Neuronal stem cell (in vitro differentiated cells): ENCODE measurements at regions not wholly inside any gene's neighbourhood (a gene's known extent, or its start where the extent isn't known, plus 50 kb on each side); places are given as distances from the start of the nearest gene placed in this dataset.

Source experiments
- DNase-seq: peaks from one replicate; pipeline ENCODE4 v3.0.0-alpha.2; 2013; ENCODE audit warnings: low spot score
- H2AFZ ChIP-seq: one replicate; pipeline ENCODE4 v1.6.1; 2013; ENCODE audit warnings: mild to moderate bottlenecking, low read length, inconsistent platforms
- H2AK5ac ChIP-seq: 2 replicates; pipeline ENCODE4 v1.6.1; 2013; ENCODE audit warnings: low read depth, mild to moderate bottlenecking, inconsistent platforms, low read length, moderate library complexity, mixed read lengths
- H2BK120ac ChIP-seq: 2 replicates; pipeline ENCODE4 v1.6.1; 2013; ENCODE audit warnings: low read depth, mild to moderate bottlenecking, inconsistent platforms, low read length, moderate library complexity, mixed read lengths
- H2BK12ac ChIP-seq: one replicate; pipeline ENCODE4 v1.6.1; 2013; ENCODE audit warnings: low read length, inconsistent platforms
- H2BK15ac ChIP-seq: 2 replicates; pipeline ENCODE4 v1.6.1; 2013; ENCODE audit warnings: mild to moderate bottlenecking, low read length, inconsistent platforms, mixed read lengths
- H2BK5ac ChIP-seq: one replicate; pipeline ENCODE4 v1.6.1; 2013; ENCODE audit warnings: inconsistent platforms, mild to moderate bottlenecking, low read length, moderate library complexity
- H3K14ac ChIP-seq: one replicate; pipeline ENCODE4 v1.6.1; 2013; ENCODE audit warnings: low read length, inconsistent platforms
- H3K18ac ChIP-seq: 2 replicates; pipeline ENCODE4 v1.6.1; 2013; ENCODE audit warnings: low read length, inconsistent platforms
- H3K23ac ChIP-seq: 2 replicates; pipeline ENCODE4 v1.6.1; 2013; ENCODE audit warnings: low read depth, mild to moderate bottlenecking, mixed read lengths, low read length, inconsistent platforms; ENCODE audit not compliant: poor library complexity
- H3K27ac ChIP-seq: replicated peaks from 3 replicates; pipeline ENCODE4 v1.5.1; 2013; ENCODE audit warnings: low read length, inconsistent platforms
- H3K27me3 ChIP-seq, 3 experiments: 2 replicates each; pipeline ENCODE4 v1.6.1; 2013; ENCODE audit warnings: low read length in 3 of 3, mild to moderate bottlenecking in 2 of 3, inconsistent platforms in 1 of 3, low read depth in 1 of 3, mixed read lengths in 1 of 3, moderate library complexity in 1 of 3; ENCODE audit not compliant: control insufficient read depth in 3 of 3, insufficient read depth in 3 of 3
- H3K36me3 ChIP-seq, 2 donors: replicated peaks in 1 of 2; 2 replicates each; pipeline ENCODE4 v1.6.1; 2013; ENCODE audit warnings: low read length in 2 of 2; ENCODE audit not compliant: control insufficient read depth in 2 of 2, insufficient read depth in 2 of 2
- H3K4ac ChIP-seq: 2 replicates; pipeline ENCODE4 v1.6.1; 2013; ENCODE audit warnings: inconsistent platforms, mild to moderate bottlenecking, low read length, moderate library complexity
- H3K4me1 ChIP-seq, 2 donors: 1 replicate in 1 of 2; 2 replicates in 1 of 2; pipeline ENCODE4 v1.6.1; 2013; ENCODE audit warnings: low read length in 2 of 2, low read depth in 1 of 2; ENCODE audit not compliant: control insufficient read depth in 2 of 2, insufficient read depth in 1 of 2
- H3K4me2 ChIP-seq: one replicate; pipeline ENCODE4 v1.6.1; 2013; ENCODE audit warnings: mild to moderate bottlenecking, low read length, inconsistent platforms; ENCODE audit not compliant: insufficient read depth, poor library complexity, severe bottlenecking
- H3K4me3 ChIP-seq, 2 donors: 2 replicates each; pipeline ENCODE4 v1.5.1; 2013; ENCODE audit warnings: low read length in 2 of 2, mild to moderate bottlenecking in 2 of 2, inconsistent platforms in 1 of 2, moderate library complexity in 1 of 2
- H3K79me1 ChIP-seq: one replicate; pipeline ENCODE4 v1.6.1; 2013; ENCODE audit warnings: low read depth, mild to moderate bottlenecking, inconsistent platforms, low read length, moderate library complexity
- H3K9ac ChIP-seq: one replicate; pipeline ENCODE4 v1.6.1; 2013; ENCODE audit warnings: mild to moderate bottlenecking, low read depth, low read length, inconsistent platforms; ENCODE audit not compliant: poor library complexity
- H3K9me3 ChIP-seq, 2 donors: replicated peaks in 1 of 2; 2 replicates each; pipeline versions ENCODE3 to v1.6.1; 2013; ENCODE audit warnings: low read length in 2 of 2, mild to moderate bottlenecking in 2 of 2, inconsistent platforms in 1 of 2, low read depth in 1 of 2, mixed read lengths in 1 of 2, moderate library complexity in 1 of 2; ENCODE audit not compliant: control insufficient read depth in 2 of 2, insufficient read depth in 1 of 2
- H4K8ac ChIP-seq: one replicate; pipeline ENCODE4 v1.6.1; 2013; ENCODE audit warnings: low read depth, mild to moderate bottlenecking, inconsistent platforms, low read length, moderate library complexity
- H4K91ac ChIP-seq: one replicate; pipeline ENCODE4 v1.6.1; 2013; ENCODE audit warnings: low read length, low read depth, mild to moderate bottlenecking, inconsistent platforms; ENCODE audit not compliant: poor library complexity
- WGBS, 2 donors: extraction: QIAGEN DNeasy Blood & Tissue Kit; methylation state at CpG; one replicate each; pipeline ENCODE4 v1.1.7; 2013; ENCODE audit warnings: missing lambda C conversion rate in 2 of 2, mixed read lengths in 1 of 2; ENCODE audit not compliant: insufficient read length in 2 of 2, insufficient replicate concordance in 1 of 2; ENCODE audit errors: extremely low coverage in 2 of 2; 5-methylcytosine and 5-hydroxymethylcytosine counted together

GRCh38 chr3:34863485-34863884 lies 775.8 kb upstream of the ARPP21 start:
- Histone ChIP-seq H2AFZ (no peak overlapping the region), H2AK5ac (no peak overlapping the region), H3K14ac (no peak overlapping the region), H3K79me1 (no peaks in the 10 kb centered on the region), H3K9me3 (no peaks in the 10 kb centered on the region), H3K18ac (no peak overlapping the region), H3K27ac (no peak overlapping the region), H3K36me3 (no peaks in the 10 kb centered on the region), H3K23ac (no peak overlapping the region), H3K4me1 (no peaks in the 10 kb centered on the region), H2BK15ac (no peak overlapping the region), H2BK12ac (no peak overlapping the region), H3K4me2 (no peak overlapping the region), H4K91ac (no peak overlapping the region), H3K27me3 (no peaks in the 10 kb centered on the region), H2BK120ac (no peak overlapping the region), H4K8ac (no peak overlapping the region), H3K4me3 (no peak overlapping the region), H2BK5ac (no peak overlapping the region), H3K4ac (no peak overlapping the region), H3K9ac (no peak overlapping the region)
- no peak for DNase-seq
- WGBS, 2 donors = no CpG with 5 or more reads among the region's 1 CpG

GRCh38 chr3:34864011-34864410 lies 775.3 kb upstream of the ARPP21 start:
- Histone ChIP-seq H3K79me1 (no peaks in the 10 kb centered on the region), H4K8ac (no peak overlapping the region), H3K4me1 (no peaks in the 10 kb centered on the region), H3K14ac (no peak overlapping the region), H2AFZ (no peak overlapping the region), H2BK120ac (no peak overlapping the region), H3K36me3 (no peaks in the 10 kb centered on the region), H4K91ac (no peak overlapping the region), H3K4me2 (no peak overlapping the region), H3K27me3 (no peaks in the 10 kb centered on the region), H2AK5ac (no peak overlapping the region), H3K9ac (no peak overlapping the region), H3K4ac (no peak overlapping the region), H2BK15ac (no peak overlapping the region), H3K18ac (no peak overlapping the region), H3K27ac (no peak overlapping the region), H3K4me3 (no peak overlapping the region), H3K23ac (no peak overlapping the region), H2BK12ac (no peak overlapping the region), H3K9me3 (no peaks in the 10 kb centered on the region), H2BK5ac (no peak overlapping the region)
- no peak for DNase-seq
- no CpG with 5 or more reads among the region's 3 CpGs for WGBS, 2 donors

GRCh38 chr3:34865346-34865745 lies 774.0 kb upstream of the ARPP21 start:
- Histone ChIP-seq H3K9ac (no peak overlapping the region), H2BK15ac (no peak overlapping the region), H3K4ac (no peak overlapping the region), H4K91ac (no peak overlapping the region), H3K27ac (no peak overlapping the region), H3K36me3 (no peaks in the 10 kb centered on the region), H4K8ac (no peak overlapping the region), H3K4me2 (no peak overlapping the region), H2AK5ac (no peak overlapping the region), H3K4me1 (no peaks in the 10 kb centered on the region), H3K14ac (no peak overlapping the region), H2AFZ (no peak overlapping the region), H3K18ac (no peak overlapping the region), H3K79me1 (no peaks in the 10 kb centered on the region), H2BK12ac (no peak overlapping the region), H2BK5ac (no peak overlapping the region), H3K4me3 (no peak overlapping the region), H3K23ac (no peak overlapping the region), H2BK120ac (no peak overlapping the region), H3K9me3 (no peaks in the 10 kb centered on the region), H3K27me3 (no peaks in the 10 kb centered on the region)
- WGBS, 2 donors = no CpG with 5 or more reads among the region's 2 CpGs
- no peak for DNase-seq

GRCh38 chr3:34868935-34869334 lies 770.4 kb upstream of the ARPP21 start:
- no peak for DNase-seq
- H3K79me1 ChIP-seq = no peaks in the 10 kb centered on the region
- H2BK15ac ChIP-seq = no peak overlapping the region
- H3K36me3 ChIP-seq = no peaks in the 10 kb centered on the region
- H3K18ac ChIP-seq = no peak overlapping the region
- H3K27ac ChIP-seq = no peak overlapping the region
- H4K8ac ChIP-seq = no peak overlapping the region
- H2BK12ac ChIP-seq = no peak overlapping the region
- H2AFZ ChIP-seq = no peak overlapping the region
- H2BK5ac ChIP-seq = no peak overlapping the region
- H3K4me1 ChIP-seq = no peaks in the 10 kb centered on the region
- H3K27me3 ChIP-seq = no peaks in the 10 kb centered on the region
- no peak overlapping the region for H3K4ac ChIP-seq
- no CpG with 5 or more reads among the region's 1 CpG for WGBS, 2 donors
- no peak overlapping the region for H3K4me3 ChIP-seq
- no peak overlapping the region for H3K23ac ChIP-seq
- H3K4me2 ChIP-seq = no peak overlapping the region
- H3K14ac ChIP-seq = no peak overlapping the region
- no peak overlapping the region for H2AK5ac ChIP-seq
- H2BK120ac ChIP-seq = no peak overlapping the region
- no peaks in the 10 kb centered on the region for H3K9me3 ChIP-seq
- no peak overlapping the region for H3K9ac ChIP-seq
- no peak overlapping the region for H4K91ac ChIP-seq
